ENCODE measurements at regions not wholly inside any gene's neighbourhood (a gene's known extent, or its start where the extent isn't known, plus 50 kb on each side); places are given as distances from the start of the nearest gene placed in this dataset.

GRCh38 chr21:21713651-21714180, 715.5 kb downstream of the NCAM2 start:
- no peak for DNase-seq (ENCODE audit: low spot score)
- in situ Hi-C loops (cut with MboI; ENCODE audit: low pct_unique_long_range_greater_than_20kb, low sequenced_read_pairs, unreplicated experiment) = no loop called here
- TF ChIP-seq, protein P1, sequence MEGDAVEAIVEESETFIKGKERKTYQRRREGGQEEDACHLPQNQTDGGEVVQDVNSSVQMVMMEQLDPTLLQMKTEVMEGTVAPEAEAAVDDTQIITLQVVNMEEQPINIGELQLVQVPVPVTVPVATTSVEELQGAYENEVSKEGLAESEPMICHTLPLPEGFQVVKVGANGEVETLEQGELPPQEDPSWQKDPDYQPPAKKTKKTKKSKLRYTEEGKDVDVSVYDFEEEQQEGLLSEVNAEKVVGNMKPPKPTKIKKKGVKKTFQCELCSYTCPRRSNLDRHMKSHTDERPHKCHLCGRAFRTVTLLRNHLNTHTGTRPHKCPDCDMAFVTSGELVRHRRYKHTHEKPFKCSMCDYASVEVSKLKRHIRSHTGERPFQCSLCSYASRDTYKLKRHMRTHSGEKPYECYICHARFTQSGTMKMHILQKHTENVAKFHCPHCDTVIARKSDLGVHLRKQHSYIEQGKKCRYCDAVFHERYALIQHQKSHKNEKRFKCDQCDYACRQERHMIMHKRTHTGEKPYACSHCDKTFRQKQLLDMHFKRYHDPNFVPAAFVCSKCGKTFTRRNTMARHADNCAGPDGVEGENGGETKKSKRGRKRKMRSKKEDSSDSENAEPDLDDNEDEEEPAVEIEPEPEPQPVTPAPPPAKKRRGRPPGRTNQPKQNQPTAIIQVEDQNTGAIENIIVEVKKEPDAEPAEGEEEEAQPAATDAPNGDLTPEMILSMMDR (IDR thresholded peaks at IDR 0.05; ENCODE audit: extremely low read depth, insufficient read depth, missing control alignments) = no peak

DNA sequence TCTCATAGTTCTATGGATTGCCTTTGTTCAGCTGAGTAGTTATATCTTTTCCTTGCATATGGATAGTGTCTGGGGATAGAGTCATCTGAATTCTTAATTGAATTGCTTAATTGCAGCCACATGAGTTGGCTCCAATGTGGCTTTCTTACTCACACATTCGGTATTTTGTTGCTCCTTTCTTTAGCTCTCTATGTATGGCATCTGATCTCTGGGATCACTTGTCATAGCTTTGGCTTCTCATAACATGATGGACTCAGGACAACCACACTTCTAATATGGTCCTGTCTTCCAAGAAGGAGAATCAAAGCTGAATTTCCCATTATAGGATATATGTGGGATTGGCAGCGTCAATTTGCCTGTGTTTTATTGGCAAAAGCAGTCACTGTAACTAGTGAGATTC, 716.2 kb downstream of the NCAM2 start:
- in situ Hi-C loops (cut with MboI; ENCODE audit: low pct_unique_long_range_greater_than_20kb, low sequenced_read_pairs, unreplicated experiment) = no loop called here
- no peak for DNase-seq (ENCODE audit: low spot score)
- TF ChIP-seq, protein P1 (IDR thresholded peaks at IDR 0.05; ENCODE audit: extremely low read depth, insufficient read depth, missing control alignments) = no peak

DNA sequence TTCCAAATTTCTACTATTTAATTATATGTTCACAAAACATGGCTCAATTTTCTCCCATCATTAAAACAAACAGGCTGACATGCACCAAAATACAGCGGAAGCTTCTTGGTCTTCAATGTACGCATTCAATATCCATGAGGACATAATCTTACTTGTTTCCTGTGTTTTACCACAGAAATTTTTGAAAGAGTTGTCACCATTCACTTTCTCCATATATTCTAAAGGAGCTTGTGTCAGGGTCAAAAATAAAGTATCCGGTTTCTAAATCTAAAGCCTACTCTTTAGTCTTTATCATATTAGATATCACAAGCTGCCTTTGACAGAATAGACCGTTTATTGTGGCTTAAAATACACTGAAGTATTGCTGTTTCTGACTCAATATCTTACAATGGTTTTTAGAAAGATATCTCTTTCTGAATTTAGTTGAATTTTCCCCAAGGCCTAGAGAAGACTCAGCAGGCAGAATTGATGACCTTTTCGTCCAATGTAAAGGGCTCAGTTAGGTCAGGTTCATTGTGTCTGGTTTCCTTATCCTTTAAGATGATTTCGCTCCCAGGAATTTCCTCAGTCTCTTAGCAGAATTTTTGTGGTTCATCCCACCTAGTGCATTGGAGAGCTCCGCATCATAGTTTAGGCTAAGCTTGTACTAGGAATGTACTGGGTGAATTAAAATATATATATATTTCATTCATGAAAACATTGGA, 717.2 kb downstream of the NCAM2 start:
- no peak for DNase-seq (ENCODE audit: low spot score)
- in situ Hi-C loops (cut with MboI; ENCODE audit: low pct_unique_long_range_greater_than_20kb, low sequenced_read_pairs, unreplicated experiment) = no loop called here
- TF ChIP-seq, protein P1 (IDR thresholded peaks at IDR 0.05; ENCODE audit: extremely low read depth, insufficient read depth, missing control alignments) = no peak

DNA sequence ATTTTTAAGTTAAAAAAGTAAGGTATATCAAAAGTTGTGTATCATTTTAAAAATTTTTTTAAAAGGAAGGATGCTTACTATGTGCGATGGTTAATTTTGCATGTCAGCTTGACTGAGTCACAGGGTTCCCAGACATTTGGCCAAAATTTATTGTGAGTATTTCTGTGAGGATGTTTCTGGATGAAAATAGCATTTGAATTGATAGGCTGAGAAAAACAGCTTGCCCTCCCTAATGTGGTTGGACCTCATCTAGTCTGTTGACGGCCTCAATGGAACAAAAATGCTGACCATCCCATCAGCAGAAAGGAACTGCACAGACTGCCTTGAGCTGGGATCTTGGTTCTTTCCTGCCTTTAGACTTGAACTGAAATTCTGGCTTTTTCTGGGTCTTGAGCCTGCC, 724.5 kb downstream of the NCAM2 start:
- in situ Hi-C loops (cut with MboI; ENCODE audit: low pct_unique_long_range_greater_than_20kb, low sequenced_read_pairs, unreplicated experiment) = no loop called here
- no peak for DNase-seq (ENCODE audit: low spot score)
- TF ChIP-seq, protein P1 (IDR thresholded peaks at IDR 0.05; ENCODE audit: extremely low read depth, insufficient read depth, missing control alignments) = no peak

DNA sequence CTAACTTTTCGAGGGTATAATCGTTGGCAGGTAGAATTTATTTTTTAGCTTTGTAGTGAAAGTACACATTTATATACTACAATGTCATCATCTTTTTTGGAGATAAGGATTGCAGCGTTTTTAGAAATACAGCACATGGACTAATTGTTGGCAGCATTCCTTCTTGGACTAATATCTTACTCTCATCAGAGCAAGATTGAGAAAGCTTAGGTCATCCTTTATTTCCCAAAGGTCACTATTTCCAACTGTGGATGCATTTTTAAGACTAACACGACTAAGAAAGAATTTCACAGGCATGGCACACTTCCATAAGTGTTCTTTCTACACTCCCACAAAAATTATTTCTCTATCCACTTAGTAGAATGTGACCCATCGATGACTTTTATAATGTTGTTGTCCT, 732.3 kb downstream of the NCAM2 start:
- TF ChIP-seq, protein P1 (IDR thresholded peaks at IDR 0.05; ENCODE audit: extremely low read depth, insufficient read depth, missing control alignments) = no peak

DNA sequence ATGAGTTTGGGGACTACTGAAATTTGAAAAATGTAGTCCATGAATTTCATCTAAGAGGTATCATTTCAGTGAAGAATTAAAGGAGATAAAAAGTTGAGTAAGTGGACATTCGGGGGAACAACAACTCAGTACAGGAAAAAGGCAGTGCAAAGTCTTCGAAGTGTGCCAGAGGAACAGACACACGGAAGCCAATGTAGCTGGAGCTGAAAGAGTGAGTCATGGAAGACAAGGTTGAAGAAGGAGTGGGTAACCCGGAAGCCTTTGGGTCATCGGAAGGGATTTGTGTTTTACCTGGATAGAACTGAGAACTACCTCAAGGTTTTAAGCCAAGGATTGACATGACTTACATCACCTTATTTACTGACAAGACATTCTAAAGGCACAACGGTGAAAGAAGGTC, 733.4 kb downstream of the NCAM2 start:
- TF ChIP-seq, protein P1 (IDR thresholded peaks at IDR 0.05; ENCODE audit: extremely low read depth, insufficient read depth, missing control alignments) = no peak
- in situ Hi-C loops (cut with MboI; ENCODE audit: low pct_unique_long_range_greater_than_20kb, low sequenced_read_pairs, unreplicated experiment) = no loop called here
- DNase-seq (ENCODE audit: low spot score) = no peak

More for the DNA sequence above, 732.3 kb downstream of the NCAM2 start:
- no peak for DNase-seq (ENCODE audit: low spot score)
- in situ Hi-C loops (cut with MboI; ENCODE audit: low pct_unique_long_range_greater_than_20kb, low sequenced_read_pairs, unreplicated experiment) = no loop called here
